ENCODE measurements at regions not wholly inside any gene's neighbourhood (a gene's known extent, or its start where the extent isn't known, plus 50 kb on each side); places are given as distances from the start of the nearest gene placed in this dataset.

GRCh38 chr1:218537122-218537913 lies 192.2 kb downstream of the TGFB2 start:
- DNase-seq (ENCODE audit: low read depth) = no peak
- H3K4me3 ChIP-seq (ENCODE audit: low read depth, low read length) = no peak overlapping the region
- TF ChIP-seq, protein P1, sequence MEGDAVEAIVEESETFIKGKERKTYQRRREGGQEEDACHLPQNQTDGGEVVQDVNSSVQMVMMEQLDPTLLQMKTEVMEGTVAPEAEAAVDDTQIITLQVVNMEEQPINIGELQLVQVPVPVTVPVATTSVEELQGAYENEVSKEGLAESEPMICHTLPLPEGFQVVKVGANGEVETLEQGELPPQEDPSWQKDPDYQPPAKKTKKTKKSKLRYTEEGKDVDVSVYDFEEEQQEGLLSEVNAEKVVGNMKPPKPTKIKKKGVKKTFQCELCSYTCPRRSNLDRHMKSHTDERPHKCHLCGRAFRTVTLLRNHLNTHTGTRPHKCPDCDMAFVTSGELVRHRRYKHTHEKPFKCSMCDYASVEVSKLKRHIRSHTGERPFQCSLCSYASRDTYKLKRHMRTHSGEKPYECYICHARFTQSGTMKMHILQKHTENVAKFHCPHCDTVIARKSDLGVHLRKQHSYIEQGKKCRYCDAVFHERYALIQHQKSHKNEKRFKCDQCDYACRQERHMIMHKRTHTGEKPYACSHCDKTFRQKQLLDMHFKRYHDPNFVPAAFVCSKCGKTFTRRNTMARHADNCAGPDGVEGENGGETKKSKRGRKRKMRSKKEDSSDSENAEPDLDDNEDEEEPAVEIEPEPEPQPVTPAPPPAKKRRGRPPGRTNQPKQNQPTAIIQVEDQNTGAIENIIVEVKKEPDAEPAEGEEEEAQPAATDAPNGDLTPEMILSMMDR (IDR thresholded peaks at IDR 0.05; ENCODE audit: low read depth, low read length, missing control alignments) = no peak

GRCh38 chr1:218538341-218538740 lies 193.2 kb downstream of the TGFB2 start:
- H3K4me3 ChIP-seq (ENCODE audit: low read depth, low read length) = no peak overlapping the region
- TF ChIP-seq, protein P1 (IDR thresholded peaks at IDR 0.05; ENCODE audit: low read depth, low read length, missing control alignments) = no peak
- DNase-seq (ENCODE audit: low read depth) = no peak

DNA sequence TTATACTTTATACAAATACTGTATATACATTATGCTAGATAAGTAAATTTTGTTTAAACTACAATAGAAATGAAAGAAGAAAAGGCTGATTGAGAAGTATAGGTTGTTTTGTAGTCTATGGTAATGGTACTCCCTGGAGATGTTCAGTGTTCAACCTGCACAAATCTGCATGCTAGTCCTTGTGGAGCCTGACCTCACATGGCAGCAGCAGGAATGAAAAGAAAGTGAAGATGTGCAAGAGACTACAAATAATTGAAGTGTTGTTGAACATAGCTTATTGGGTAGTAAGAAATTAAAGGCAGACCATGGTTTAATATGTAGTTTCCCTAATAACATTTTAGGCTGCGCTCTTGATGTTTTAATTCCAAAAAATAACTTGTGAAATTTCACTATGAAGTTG lies 201.2 kb downstream of the TGFB2 start:
- DNase-seq (ENCODE audit: low read depth) = no peak
- TF ChIP-seq, protein P1 (IDR thresholded peaks at IDR 0.05; ENCODE audit: low read depth, low read length, missing control alignments) = no peak
- no peak overlapping the region for H3K4me3 ChIP-seq (ENCODE audit: low read depth, low read length)

DNA sequence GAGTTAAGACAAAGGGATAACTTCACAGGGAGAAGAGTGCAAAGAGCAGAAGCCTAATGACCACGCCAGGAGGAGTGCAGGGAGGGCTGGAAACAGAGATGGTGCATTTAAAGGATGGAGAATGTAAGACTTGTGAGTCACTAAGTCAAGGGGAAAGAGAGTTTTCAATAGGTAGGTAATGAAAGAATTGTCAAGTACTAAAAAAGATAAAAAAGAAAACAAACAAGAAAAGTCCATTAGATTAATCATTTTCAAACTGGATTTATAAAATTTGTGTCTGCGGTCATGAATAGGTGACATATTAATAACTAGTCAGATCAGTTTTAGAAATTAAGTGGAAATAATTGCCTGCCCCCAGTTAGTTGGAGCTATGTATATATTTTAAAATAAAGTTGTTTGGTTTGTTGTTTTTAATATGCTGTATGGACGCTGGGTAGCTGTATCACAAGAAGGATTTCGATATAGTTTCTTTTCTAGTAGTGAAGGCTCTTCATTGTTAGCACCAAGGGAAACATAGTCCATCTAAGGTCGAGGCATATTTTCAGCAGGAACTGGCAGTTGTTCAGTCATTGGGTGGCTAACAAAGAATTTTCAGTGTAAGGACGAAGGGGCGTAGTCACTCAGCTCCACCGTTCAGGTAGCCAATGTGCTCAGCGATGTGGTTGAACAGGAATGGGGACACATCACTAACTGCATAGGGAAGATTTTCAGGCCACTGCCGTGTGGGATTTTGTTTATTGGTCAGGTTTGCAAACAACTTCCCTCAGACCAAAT lies 203.0 kb downstream of the TGFB2 start:
- H3K4me3 ChIP-seq (ENCODE audit: low read depth, low read length) = no peak overlapping the region
- DNase-seq (ENCODE audit: low read depth) = no peak
- TF ChIP-seq, protein P1 (IDR thresholded peaks at IDR 0.05; ENCODE audit: low read depth, low read length, missing control alignments) = no peak

GRCh38 chr1:218548764-218549163 lies 203.6 kb downstream of the TGFB2 start:
- TF ChIP-seq, protein P1 (IDR thresholded peaks at IDR 0.05; ENCODE audit: low read depth, low read length, missing control alignments) = no peak
- H3K4me3 ChIP-seq (ENCODE audit: low read depth, low read length) = no peak overlapping the region
- no peak for DNase-seq (ENCODE audit: low read depth)

DNA sequence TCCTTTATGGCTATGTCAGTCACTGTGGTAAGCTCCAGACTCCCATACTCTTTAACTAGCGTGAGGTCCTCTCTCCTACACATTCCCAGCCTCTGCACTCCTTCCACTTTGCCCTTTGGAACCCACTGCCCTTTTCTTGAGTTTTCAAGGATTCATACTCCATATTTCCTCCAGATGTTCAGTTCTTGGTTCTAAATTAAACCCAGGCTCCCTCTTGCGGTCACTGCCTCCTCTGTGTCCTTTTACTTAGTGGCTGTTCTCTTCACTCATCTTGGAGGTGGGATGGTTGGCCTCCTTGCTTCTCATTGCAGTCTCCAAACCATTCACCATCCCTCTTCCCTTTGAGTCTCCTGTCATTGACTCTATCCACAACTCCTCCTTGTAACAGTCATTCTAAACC lies 208.1 kb downstream of the TGFB2 start:
- DNase-seq (ENCODE audit: low read depth) = no peak
- TF ChIP-seq, protein P1 (IDR thresholded peaks at IDR 0.05; ENCODE audit: low read depth, low read length, missing control alignments) = no peak

More for the DNA sequence above, 208.1 kb downstream of the TGFB2 start:
- H3K4me3 ChIP-seq (ENCODE audit: low read depth, low read length) = no peak overlapping the region

All from GM12864 (cell line).